NOMO-1 treated with dmso at 0.1 percent for 144 hours (cell line): ENCODE measurements at regions not wholly inside any gene's neighbourhood (a gene's known extent, or its start where the extent isn't known, plus 50 kb on each side); places are given as distances from the start of the nearest gene placed in this dataset.

Experiments
- DNase-seq: peaks from one replicate; lab custom pipeline; 2025; ENCODE audit not compliant: unreplicated experiment; lab: John Stamatoyannopoulos, UW

- DNase-seq: no peak
These were observed 157.6 kb downstream of the SLC35B3 start for GRCh38 chr6:8277769-8278168.

GRCh38 chr6:8276148-8276547, 159.2 kb downstream of the SLC35B3 start:
- DNase-seq: no peak

- no peak for DNase-seq
These were observed 159.7 kb downstream of the SLC35B3 start for GRCh38 chr6:8275667-8276066.

GRCh38 chr6:8274226-8274625, 161.1 kb downstream of the SLC35B3 start:
- no peak for DNase-seq

- DNase-seq: no peak
These were observed 165.4 kb downstream of the SLC35B3 start for GRCh38 chr6:8269872-8270454.

- DNase-seq: no peak
These were observed 166.3 kb downstream of the SLC35B3 start for GRCh38 chr6:8269094-8269493.

- DNase-seq: no peak
These were observed 166.3 kb upstream of the EEF1E1 start for GRCh38 chr6:8268606-8269005.

GRCh38 chr6:8268156-8268555, 165.8 kb upstream of the EEF1E1 start:
- no peak for DNase-seq

- no peak for DNase-seq
These were observed 158.3 kb upstream of the EEF1E1 start for GRCh38 chr6:8260610-8261009.

- no peak for DNase-seq
These were observed 144.1 kb upstream of the EEF1E1 start for GRCh38 chr6:8246403-8246802.

GRCh38 chr6:8245726-8246125, 143.4 kb upstream of the EEF1E1 start:
- no peak for DNase-seq

- no peak for DNase-seq
These were observed 141.1 kb upstream of the EEF1E1 start for GRCh38 chr6:8243475-8243874.

- no peak for DNase-seq
These were observed 140.5 kb upstream of the EEF1E1 start for GRCh38 chr6:8242885-8243284.

- DNase-seq: no peak
These were observed 138.0 kb upstream of the EEF1E1 start for GRCh38 chr6:8240301-8240700.

GRCh38 chr6:8238773-8239683, 136.7 kb upstream of the EEF1E1 start:
- no peak for DNase-seq

GRCh38 chr6:8237668-8238067, 135.3 kb upstream of the EEF1E1 start:
- DNase-seq: no peak

- no peak for DNase-seq
These were observed 134.6 kb upstream of the EEF1E1 start for GRCh38 chr6:8236956-8237355.

GRCh38 chr6:8234321-8234720, 132.0 kb upstream of the EEF1E1 start:
- no peak for DNase-seq

GRCh38 chr6:8231956-8232355, 129.6 kb upstream of the EEF1E1 start:
- no peak for DNase-seq

GRCh38 chr6:8229915-8230756, 127.8 kb upstream of the EEF1E1 start:
- no peak for DNase-seq

- no peak for DNase-seq
These were observed 122.8 kb upstream of the EEF1E1 start for GRCh38 chr6:8225113-8225512.

- DNase-seq: no peak
These were observed 121.3 kb upstream of the EEF1E1 start for GRCh38 chr6:8223678-8224077.
